HepG2 (cell line): ENCODE measurements at regions not wholly inside any gene's neighbourhood (a gene's known extent, or its start where the extent isn't known, plus 50 kb on each side); places are given as distances from the start of the nearest gene placed in this dataset.

Experiments
- SMARCC2 ChIP-seq: fragments of 450-650 bp; IDR thresholded peaks from 2 replicates; pipeline ENCODE4 v1.6.1; 2017; ENCODE audit warnings: antibody characterized with exemption, mild to moderate bottlenecking
- TF ChIP-seq, protein P1 (sequence below), 2 experiments: sonication (generic) in 1 of 2; formaldehyde crosslinking in 1 of 2; IDR thresholded peaks; 2 replicates each; pipeline versions ENCODE4 v1.5.1 to v1.6.1; 2011 to 2020; ENCODE audit warnings: borderline replicate concordance in 1 of 2, low read depth in 1 of 2, low read length in 1 of 2, mild to moderate bottlenecking in 1 of 2, missing genetic modification reagents in 1 of 2, moderate library complexity in 1 of 2
- TF ChIP-seq, protein P2 (sequence below): IDR thresholded peaks from 2 replicates; pipeline ENCODE4 v1.6.1; 2012; ENCODE audit warnings: inconsistent platforms

DNA sequence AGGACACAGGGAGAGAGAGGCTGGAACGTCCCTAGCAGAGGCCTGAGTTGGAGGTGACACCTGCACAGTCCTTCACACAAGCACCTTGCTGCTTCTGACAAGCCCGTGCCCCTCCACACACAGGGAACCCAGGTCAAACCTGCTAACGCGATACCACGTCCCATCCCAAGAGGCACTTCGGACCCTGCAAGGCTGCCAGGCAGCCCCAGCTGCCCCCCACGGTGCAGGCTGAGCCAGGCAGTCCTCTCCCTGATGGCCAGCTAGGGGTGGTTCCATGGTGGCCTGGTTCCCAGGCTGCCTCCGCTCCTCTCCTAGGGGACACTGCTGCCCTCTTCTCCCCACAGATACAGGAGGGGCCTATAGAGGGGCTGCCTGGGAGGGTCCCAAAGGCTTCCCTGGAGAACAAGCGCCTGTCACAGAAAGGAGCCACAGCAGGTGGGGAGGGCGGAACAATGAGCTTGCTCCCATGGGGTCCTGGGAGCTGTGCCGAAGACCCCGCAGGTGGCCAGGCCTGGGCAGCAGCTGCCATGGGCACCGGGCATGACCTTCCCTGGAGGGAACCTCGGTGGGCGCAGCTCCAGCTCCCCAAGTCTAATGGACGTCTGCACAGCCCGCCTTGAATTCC, 434.2 kb upstream of the MYT1L start:
- TF ChIP-seq, protein P1, sequence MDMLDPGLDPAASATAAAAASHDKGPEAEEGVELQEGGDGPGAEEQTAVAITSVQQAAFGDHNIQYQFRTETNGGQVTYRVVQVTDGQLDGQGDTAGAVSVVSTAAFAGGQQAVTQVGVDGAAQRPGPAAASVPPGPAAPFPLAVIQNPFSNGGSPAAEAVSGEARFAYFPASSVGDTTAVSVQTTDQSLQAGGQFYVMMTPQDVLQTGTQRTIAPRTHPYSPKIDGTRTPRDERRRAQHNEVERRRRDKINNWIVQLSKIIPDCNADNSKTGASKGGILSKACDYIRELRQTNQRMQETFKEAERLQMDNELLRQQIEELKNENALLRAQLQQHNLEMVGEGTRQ (IDR thresholded peaks at IDR 0.05; ENCODE audit: low read depth, low read length) = no peak
- TF ChIP-seq, protein P1 (CRISPR knock-in tag; IDR thresholded peaks at IDR 0.05; ENCODE audit: borderline replicate concordance) = no peak
- TF ChIP-seq, protein P2, sequence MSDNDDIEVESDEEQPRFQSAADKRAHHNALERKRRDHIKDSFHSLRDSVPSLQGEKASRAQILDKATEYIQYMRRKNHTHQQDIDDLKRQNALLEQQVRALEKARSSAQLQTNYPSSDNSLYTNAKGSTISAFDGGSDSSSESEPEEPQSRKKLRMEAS = no peak
- no peak for TF ChIP-seq SMARCC2
